NCI-H2227 (cell line): ENCODE measurements at regions not wholly inside any gene's neighbourhood (a gene's known extent, or its start where the extent isn't known, plus 50 kb on each side); places are given as distances from the start of the nearest gene placed in this dataset.

Source experiments
- DNase-seq: peaks from one replicate; lab custom pipeline; 2025; ENCODE audit not compliant: unreplicated experiment; lab: John Stamatoyannopoulos, UW

GRCh38 chr2:187139469-187139868, 290.5 kb upstream of the ZSWIM2 start:
- DNase-seq = no peak

- no peak for DNase-seq
Observed at GRCh38 chr2:187138265-187138664, 289.3 kb upstream of the ZSWIM2 start.

DNA sequence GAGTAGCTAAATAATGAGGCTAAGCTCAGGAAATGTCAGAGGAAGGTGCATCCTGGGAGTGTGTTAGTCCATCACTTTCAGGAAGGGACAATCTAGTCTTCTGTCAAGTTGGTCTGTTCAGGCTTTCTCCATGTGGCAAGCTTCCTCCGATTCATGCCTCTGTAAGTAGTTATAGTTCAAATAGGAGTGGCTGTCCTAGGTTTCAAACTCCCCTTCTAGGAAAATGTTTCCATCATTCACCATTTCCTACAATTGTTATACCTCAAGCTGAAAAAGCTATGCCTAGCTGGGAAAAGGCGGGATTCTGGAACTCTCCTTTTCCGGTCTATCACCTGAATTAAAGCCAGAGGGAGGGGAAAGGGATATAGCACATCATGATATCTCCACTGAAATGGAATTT, 287.7 kb upstream of the ZSWIM2 start:
- no peak for DNase-seq

GRCh38 chr2:187134306-187134705, 285.3 kb upstream of the ZSWIM2 start:
- DNase-seq = no peak

DNA sequence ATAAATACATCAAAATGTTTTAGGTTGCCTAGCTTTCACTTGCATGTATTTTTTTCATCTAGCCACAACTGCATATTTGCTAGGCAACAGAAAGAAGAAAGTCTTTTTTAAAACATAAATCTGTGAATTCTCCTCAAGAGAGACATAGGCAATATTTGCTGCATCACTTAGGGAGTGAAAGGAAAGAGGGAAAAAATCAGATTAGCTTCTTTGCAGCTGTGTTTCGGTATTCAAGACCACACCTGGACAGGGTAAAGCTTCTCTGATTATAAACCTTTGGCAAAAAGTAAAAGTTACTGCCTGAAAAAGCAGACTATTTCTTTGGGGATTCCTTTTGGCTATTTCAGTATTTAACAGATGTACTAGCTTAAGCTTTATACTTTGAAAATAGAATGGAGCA, 280.9 kb upstream of the ZSWIM2 start:
- no peak for DNase-seq

GRCh38 chr2:187129306-187129705, 280.3 kb upstream of the ZSWIM2 start:
- DNase-seq = no peak

- no peak for DNase-seq
Observed at GRCh38 chr2:187126247-187127005, 277.5 kb upstream of the ZSWIM2 start.

DNA sequence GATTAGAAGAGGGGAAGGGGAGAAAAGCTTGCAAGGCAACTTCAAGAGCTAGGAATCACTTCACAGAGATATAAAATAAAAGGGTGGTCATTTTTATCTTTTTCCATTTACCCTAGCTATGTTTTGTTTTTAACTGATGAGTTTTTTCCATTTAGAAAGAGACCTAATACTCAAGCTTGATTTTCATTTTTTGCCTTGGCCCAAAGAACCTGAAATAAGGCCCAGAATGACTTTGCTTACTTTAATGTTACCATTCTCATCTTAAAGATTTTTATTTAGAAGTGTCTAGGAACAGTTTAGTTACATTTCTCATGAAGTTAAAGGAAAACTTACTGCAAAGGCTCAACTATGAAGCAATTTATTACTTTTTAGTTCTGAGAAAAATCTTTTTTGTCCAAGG, 276.3 kb upstream of the ZSWIM2 start:
- DNase-seq = no peak

- no peak for DNase-seq
Observed at GRCh38 chr2:187124529-187124928, 275.6 kb upstream of the ZSWIM2 start.

DNA sequence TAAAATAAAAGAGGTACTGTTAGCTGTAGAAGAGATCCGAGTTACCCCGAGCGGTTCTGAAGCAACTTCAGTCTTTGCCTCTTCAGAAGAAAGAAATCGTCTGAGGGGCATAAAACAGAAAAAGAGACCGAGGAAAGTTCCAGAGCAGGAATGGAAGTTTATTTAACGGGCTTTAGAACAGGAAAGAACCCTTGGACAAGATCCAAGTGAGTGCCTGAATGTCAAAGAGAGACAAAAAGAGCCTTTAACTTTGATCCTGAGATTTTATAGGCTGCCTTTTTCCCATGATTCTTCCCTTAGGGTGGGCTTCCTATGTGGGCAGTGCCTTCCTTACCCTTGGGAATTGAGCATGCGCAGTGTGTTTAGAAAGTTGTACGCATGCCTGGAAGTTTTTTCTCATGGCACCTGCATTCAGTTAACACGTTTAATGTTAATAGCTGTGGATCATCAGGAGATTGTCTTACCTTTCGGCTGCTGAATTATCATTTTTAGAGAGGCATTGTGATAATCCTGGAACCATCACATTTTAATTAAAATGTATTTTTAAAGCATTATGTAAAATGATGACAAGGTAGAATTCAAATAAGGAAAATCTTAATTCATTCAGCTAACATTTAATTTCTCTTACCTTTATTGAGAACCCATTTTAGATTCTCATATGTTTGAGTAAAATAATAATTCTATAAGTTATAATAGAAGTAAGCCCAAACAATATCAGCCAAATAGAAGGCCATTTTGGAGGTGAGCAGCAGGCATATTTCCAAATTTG, 269.5 kb upstream of the ZSWIM2 start:
- no peak for DNase-seq

GRCh38 chr2:187117483-187117882, 268.5 kb upstream of the ZSWIM2 start:
- no peak for DNase-seq

DNA sequence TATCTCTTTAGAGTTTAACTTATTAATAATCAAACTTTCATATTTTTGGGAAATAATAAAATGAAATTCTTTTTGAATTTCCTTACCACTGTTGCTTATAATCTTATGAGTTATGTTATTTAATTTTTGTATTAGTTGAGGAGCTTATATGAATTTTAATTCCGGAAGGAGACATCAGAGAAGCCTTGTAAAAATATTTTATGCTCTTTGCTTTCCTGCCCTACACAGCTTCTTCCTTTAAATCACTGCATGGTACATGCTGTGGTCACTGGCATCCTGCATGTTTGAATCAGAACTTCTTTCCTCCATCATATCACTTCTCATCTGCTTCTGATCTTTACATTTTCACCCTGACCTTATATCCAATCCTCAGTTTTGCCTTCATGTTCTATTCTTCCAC, 266.7 kb upstream of the ZSWIM2 start:
- DNase-seq = no peak

- no peak for DNase-seq
Observed at GRCh38 chr2:187107001-187107400, 258.0 kb upstream of the ZSWIM2 start.

GRCh38 chr2:187105218-187105617, 256.2 kb upstream of the ZSWIM2 start:
- DNase-seq = no peak

GRCh38 chr2:187102381-187102780, 253.4 kb upstream of the ZSWIM2 start:
- no peak for DNase-seq

GRCh38 chr2:187098154-187098553, 249.2 kb upstream of the ZSWIM2 start:
- DNase-seq = no peak

- no peak for DNase-seq
Observed at GRCh38 chr2:187093771-187094412, 244.9 kb upstream of the ZSWIM2 start.

GRCh38 chr2:187091664-187092063, 242.7 kb upstream of the ZSWIM2 start:
- DNase-seq = no peak

GRCh38 chr2:187084524-187084923, 235.6 kb upstream of the ZSWIM2 start:
- DNase-seq = no peak

DNA sequence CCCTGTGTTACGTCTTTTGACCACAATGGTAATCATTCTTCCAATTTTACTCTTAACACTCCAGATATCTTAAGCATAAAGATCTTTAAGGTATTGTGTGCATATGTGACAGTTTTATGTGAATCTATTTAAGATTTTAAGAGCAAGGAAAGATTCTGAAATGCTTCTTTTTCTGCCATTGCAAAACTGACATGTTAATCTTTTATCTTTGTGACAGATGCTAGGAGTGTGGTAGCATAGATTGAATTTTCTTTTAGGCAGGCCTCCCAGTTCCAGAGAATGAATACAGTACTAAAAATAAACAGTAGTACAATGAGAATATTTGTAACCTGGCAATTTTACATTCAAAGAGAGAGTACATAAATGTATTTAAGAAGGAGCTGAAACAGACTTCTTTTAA, 232.5 kb upstream of the ZSWIM2 start:
- DNase-seq = no peak

DNA sequence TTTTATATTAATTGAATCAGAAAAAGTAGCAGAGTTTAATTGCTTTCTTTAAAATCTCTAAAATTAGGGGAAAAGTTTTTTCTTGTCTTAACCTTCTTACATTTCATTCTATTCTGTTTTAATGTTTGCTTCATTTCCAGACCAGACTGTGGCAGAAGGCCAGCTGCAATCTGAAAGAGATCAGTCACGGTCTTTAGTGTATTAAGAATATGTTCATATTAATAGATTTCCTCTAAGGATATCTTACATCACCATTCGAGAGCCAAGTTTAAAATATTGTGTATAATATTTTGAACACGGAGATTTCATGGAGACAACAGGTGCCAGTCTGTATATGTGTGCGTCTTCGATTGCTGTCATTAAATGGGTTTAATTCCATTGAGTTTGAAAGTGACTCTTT, 230.9 kb upstream of the ZSWIM2 start:
- DNase-seq = no peak

DNA sequence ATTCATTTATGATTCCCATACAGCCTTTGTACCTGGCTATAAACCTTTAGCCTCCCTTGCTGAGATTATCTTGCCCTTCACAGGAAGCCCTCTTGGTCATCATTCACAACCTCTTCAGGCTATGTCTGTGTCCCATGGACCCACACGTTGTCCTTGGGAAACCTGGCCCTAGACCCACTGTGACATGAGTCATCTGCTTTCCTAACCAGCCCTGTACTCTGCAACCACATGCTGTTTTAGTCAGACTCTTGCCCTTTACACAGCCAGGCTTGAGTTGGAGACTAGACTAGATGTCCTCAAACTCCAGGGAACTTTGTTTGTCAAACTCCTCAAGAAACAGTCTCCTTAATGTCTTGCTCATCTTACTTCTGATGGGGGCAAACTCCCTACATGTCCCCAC, 229.3 kb upstream of the ZSWIM2 start:
- DNase-seq = no peak
